ENCODE measurements at regions not wholly inside any gene's neighbourhood (a gene's known extent, or its start where the extent isn't known, plus 50 kb on each side); places are given as distances from the start of the nearest gene placed in this dataset.
"Not testable (repeated sequence)": the region's sequence is repeated elsewhere in the genome, so short reads cannot be mapped to it uniquely, and the experiment has no call there.

DNA sequence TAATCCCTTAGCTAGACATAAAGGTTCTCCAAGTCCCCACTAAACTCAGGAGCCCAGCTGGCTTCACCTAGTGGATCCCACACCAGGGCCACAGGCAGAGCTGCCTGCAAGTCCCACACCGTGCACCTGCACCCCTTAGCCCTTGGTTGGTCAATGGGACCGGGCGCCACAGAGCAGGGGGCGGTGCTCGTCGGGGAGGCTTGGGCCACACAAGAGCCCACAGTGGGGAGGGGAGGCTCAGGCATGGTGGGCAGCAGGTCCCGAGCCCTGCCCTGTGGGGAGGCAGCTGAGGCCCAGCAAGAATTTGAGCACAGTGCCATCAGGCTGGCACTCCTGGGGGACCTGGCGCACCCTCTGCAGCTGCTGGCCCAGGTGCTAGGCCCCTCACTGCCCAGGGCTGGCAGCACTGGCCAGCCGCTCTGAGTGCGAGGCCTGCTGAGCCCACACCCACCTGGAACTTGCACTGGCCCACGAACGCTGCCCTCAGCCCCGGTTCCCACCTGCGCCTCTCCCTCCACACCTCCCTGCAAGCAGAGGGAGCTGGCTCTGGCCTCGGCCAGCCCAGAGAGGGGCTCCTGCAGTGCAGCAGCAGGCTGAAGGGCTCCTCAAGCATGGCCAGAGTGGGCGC lies 101.7 kb upstream of the PGR start:
- not testable (repeated sequence) for TF ChIP-seq EZH2 (IDR thresholded peaks at IDR 0.05; ENCODE audit: insufficient read depth, poor library complexity, severe bottlenecking); EZH2phosphoT487 (IDR thresholded peaks at IDR 0.05; ENCODE audit: insufficient read depth, low read depth)
